ENCODE measurements at regions not wholly inside any gene's neighbourhood (a gene's known extent, or its start where the extent isn't known, plus 50 kb on each side); places are given as distances from the start of the nearest gene placed in this dataset.

DNA sequence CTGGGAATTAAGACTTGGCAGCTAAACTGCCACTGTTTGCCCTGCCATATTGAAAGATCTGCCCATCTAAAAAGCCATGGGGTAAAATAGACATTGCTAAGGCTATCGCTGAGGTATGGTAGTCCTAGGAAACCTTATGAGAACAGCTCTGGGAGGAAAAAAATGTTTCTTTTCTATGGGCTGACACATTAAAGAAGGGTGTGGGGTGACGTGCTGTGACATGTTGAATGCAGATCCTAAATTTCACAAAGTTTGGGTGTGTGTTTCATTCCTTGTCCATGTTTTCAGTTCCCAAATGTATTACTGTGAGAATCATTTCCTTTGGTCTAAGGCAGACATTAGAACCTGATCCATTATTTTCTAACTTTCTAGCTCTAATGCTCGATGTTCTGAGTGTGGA, 766.4 kb downstream of the BCL11A start:
- TF ChIP-seq, protein P1, sequence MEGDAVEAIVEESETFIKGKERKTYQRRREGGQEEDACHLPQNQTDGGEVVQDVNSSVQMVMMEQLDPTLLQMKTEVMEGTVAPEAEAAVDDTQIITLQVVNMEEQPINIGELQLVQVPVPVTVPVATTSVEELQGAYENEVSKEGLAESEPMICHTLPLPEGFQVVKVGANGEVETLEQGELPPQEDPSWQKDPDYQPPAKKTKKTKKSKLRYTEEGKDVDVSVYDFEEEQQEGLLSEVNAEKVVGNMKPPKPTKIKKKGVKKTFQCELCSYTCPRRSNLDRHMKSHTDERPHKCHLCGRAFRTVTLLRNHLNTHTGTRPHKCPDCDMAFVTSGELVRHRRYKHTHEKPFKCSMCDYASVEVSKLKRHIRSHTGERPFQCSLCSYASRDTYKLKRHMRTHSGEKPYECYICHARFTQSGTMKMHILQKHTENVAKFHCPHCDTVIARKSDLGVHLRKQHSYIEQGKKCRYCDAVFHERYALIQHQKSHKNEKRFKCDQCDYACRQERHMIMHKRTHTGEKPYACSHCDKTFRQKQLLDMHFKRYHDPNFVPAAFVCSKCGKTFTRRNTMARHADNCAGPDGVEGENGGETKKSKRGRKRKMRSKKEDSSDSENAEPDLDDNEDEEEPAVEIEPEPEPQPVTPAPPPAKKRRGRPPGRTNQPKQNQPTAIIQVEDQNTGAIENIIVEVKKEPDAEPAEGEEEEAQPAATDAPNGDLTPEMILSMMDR (IDR thresholded peaks at IDR 0.05; ENCODE audit: low read length) = no peak
- no peak for TF ChIP-seq EZH2phosphoT487 (IDR thresholded peaks at IDR 0.05; ENCODE audit: low read length)

Measured in MM.1S (cell line).